IMR-90 (cell line): ENCODE measurements at regions not wholly inside any gene's neighbourhood (a gene's known extent, or its start where the extent isn't known, plus 50 kb on each side); places are given as distances from the start of the nearest gene placed in this dataset.

Source experiments
- ATAC-seq: fragments of 200-7000 bp; cut with Tn5 transposase; 2 replicates; pipeline ENCODE4 v1.9.1; 2020; ENCODE audit warnings: low read depth, mild to moderate bottlenecking, moderate library complexity
- BruUV-seq: library from RNA; stranded (reverse); fragments of 400-500 nt; replicated peaks from 2 replicates; lab custom pipeline; 2021; lab: Mats Ljungman, UMichigan
- CTCF ChIA-PET: fragments of 300-600 bp; formaldehyde crosslinking; extraction: SDS; loops from one replicate; lab custom pipeline; 2021; ENCODE audit warnings: antibody characterized with exemption; lab: Yijun Ruan, JAX
- POLR2A ChIA-PET: fragments of 300-600 bp; sonication (Branson Sonifier 250); formaldehyde crosslinking; loops from one replicate; lab custom pipeline; 2022; ENCODE audit warnings: antibody characterized with exemption; ENCODE audit not compliant: unreplicated experiment; lab: Charles Lee
- DNase-seq: peaks from one replicate; pipeline ENCODE4 v3.0.0; 2013
- H2AFZ ChIP-seq: replicated peaks from 2 replicates; pipeline ENCODE3; 2013; ENCODE audit warnings: low read length, mild to moderate bottlenecking; ENCODE audit not compliant: poor library complexity
- H2AK5ac ChIP-seq: 2 replicates; pipeline ENCODE4 v1.6.1; 2013; ENCODE audit warnings: low read depth, low read length, inconsistent platforms
- H2AK9ac ChIP-seq: replicated peaks from 2 replicates; pipeline ENCODE3; 2013; ENCODE audit warnings: mild to moderate bottlenecking, low read depth, low read length, moderate library complexity; ENCODE audit not compliant: poor library complexity
- H2BK120ac ChIP-seq: 2 replicates; pipeline ENCODE4 v1.6.1; 2013; ENCODE audit warnings: low read depth, low read length, inconsistent platforms
- H2BK15ac ChIP-seq: 3 replicates; pipeline ENCODE4 v1.6.1; 2013; ENCODE audit warnings: low read depth, low read length, inconsistent platforms
- H2BK20ac ChIP-seq: 2 replicates; pipeline ENCODE4 v1.6.1; 2013; ENCODE audit warnings: low read depth, mild to moderate bottlenecking, inconsistent platforms, low read length, moderate library complexity
- H2BK5ac ChIP-seq: 2 replicates; pipeline ENCODE4 v1.6.1; 2013; ENCODE audit warnings: mild to moderate bottlenecking, low read depth, low read length, inconsistent platforms; ENCODE audit not compliant: poor library complexity, severe bottlenecking
- H3K14ac ChIP-seq: replicated peaks from 2 replicates; pipeline ENCODE4 v1.6.1; 2013; ENCODE audit warnings: low read depth, low read length, inconsistent platforms
- H3K18ac ChIP-seq: 2 replicates; pipeline ENCODE4 v1.6.1; 2013; ENCODE audit warnings: low read depth, low read length, control low read depth
- H3K23ac ChIP-seq: 2 replicates; pipeline ENCODE4 v1.6.1; 2013; ENCODE audit warnings: low read depth, low read length, inconsistent platforms
- H3K27ac ChIP-seq: 2 replicates; pipeline ENCODE4 v1.5.1; 2013; ENCODE audit warnings: mild to moderate bottlenecking, control low read depth, low read length; ENCODE audit not compliant: insufficient read depth
- H3K27me3 ChIP-seq: 2 replicates; pipeline ENCODE4 v1.6.1; 2013; ENCODE audit warnings: low read length; ENCODE audit not compliant: control insufficient read depth, insufficient read depth
- H3K36me3 ChIP-seq: 2 replicates; pipeline ENCODE4 v1.6.1; 2013; ENCODE audit warnings: low read length, mixed read lengths; ENCODE audit not compliant: control insufficient read depth, insufficient read depth
- H3K4ac ChIP-seq: 2 replicates; pipeline ENCODE4 v1.6.1; 2013; ENCODE audit warnings: low read depth, low read length, inconsistent platforms
- H3K4me1 ChIP-seq: 2 replicates; pipeline ENCODE4 v1.6.1; 2013; ENCODE audit warnings: low read length, mixed read lengths; ENCODE audit not compliant: control insufficient read depth, insufficient read depth
- H3K4me2 ChIP-seq: 2 replicates; pipeline ENCODE4 v1.6.1; 2013; ENCODE audit warnings: low read depth, mild to moderate bottlenecking, control low read depth, low read length, moderate library complexity
- H3K4me3 ChIP-seq: 2 replicates; pipeline ENCODE4 v1.5.1; 2013; ENCODE audit warnings: low read depth, mild to moderate bottlenecking, control low read depth, low read length, moderate library complexity; ENCODE audit not compliant: insufficient read depth
- H3K56ac ChIP-seq: 2 replicates; pipeline ENCODE4 v1.6.1; 2013; ENCODE audit warnings: low read length, inconsistent platforms; ENCODE audit not compliant: insufficient read depth; ENCODE audit errors: extremely low read depth
- H3K79me1 ChIP-seq, 2 experiments: 2 replicates each; pipeline ENCODE4 v1.6.1; 2013; ENCODE audit warnings: low read length in 2 of 2, inconsistent platforms in 1 of 2, low read depth in 1 of 2
- H3K9ac ChIP-seq: 2 replicates; pipeline ENCODE4 v1.6.1; 2013; ENCODE audit warnings: low read depth, low read length, control low read depth
- H3K9me1 ChIP-seq: 2 replicates; pipeline ENCODE4 v1.6.1; 2013; ENCODE audit warnings: low read length, inconsistent platforms; ENCODE audit not compliant: insufficient read depth
- H3K9me3 ChIP-seq: 2 replicates; pipeline ENCODE4 v1.6.1; 2013; ENCODE audit warnings: low read length; ENCODE audit not compliant: control insufficient read depth, insufficient read depth
- H4K20me1 ChIP-seq: 2 replicates; pipeline ENCODE4 v1.6.1; 2013; ENCODE audit warnings: low read length, inconsistent platforms; ENCODE audit not compliant: insufficient read depth
- H4K5ac ChIP-seq: 2 replicates; pipeline ENCODE4 v1.6.1; 2013; ENCODE audit warnings: mild to moderate bottlenecking, low read depth, low read length, control low read depth
- H4K8ac ChIP-seq, 2 experiments: 2 replicates each; pipeline ENCODE4 v1.6.1; 2013; ENCODE audit warnings: low read depth in 2 of 2, low read length in 2 of 2, control low read depth in 1 of 2, inconsistent platforms in 1 of 2
- H4K91ac ChIP-seq: 2 replicates; pipeline ENCODE4 v1.6.1; 2013; ENCODE audit warnings: low read depth, low read length, inconsistent platforms; ENCODE audit not compliant: insufficient read depth
- CEBPB ChIP-seq: IDR thresholded peaks from 2 replicates; pipeline ENCODE4 v1.6.1; 2012; ENCODE audit warnings: low read depth, low read length, improper control_type of control experiment
- WGBS, 2 experiments: methylation state at CpG; one replicate each; pipeline versions ENCODE4 v1.1.5 to v1.1.7; 2013; ENCODE audit warnings: missing lambda C conversion rate in 2 of 2; ENCODE audit not compliant: insufficient read length in 1 of 2; ENCODE audit errors: extremely low coverage in 2 of 2; 5-methylcytosine and 5-hydroxymethylcytosine counted together
- dilution Hi-C: fragments of 300-500 bp; cut with HindIII; formaldehyde crosslinking; loops from one replicate; pipeline ENCODE4 v1.14.3; 2018; ENCODE audit warnings: low sequenced_read_pairs; ENCODE audit not compliant: unreplicated experiment
- in situ Hi-C: fragments of 300-500 bp; cut with MboI; formaldehyde crosslinking; loops from 3 replicates; pipeline ENCODE4 v1.14.3; 2019; ENCODE audit warnings: low sequenced_read_pairs, inconsistent platforms, mixed read lengths
- intact Hi-C: fragments of 100-400 bp; cut with micrococcal nuclease; formaldehyde crosslinking; loops from 2 replicates; pipeline ENCODE4 v1.10.0; 2022

GRCh38 chrX:87736576-87736975 lies 219.0 kb downstream of the KLHL4 start:
- H3K36me3 ChIP-seq = no peaks in the 10 kb centered on the region
- no peak overlapping the region for H4K8ac ChIP-seq
- H3K4ac ChIP-seq = no peak overlapping the region
- intact Hi-C loops (no loop called here), dilution Hi-C loops (no loop called here), in situ Hi-C loops (no loop called here)
- no peak overlapping the region for H4K5ac ChIP-seq
- H2BK5ac ChIP-seq = no peak overlapping the region
- H4K20me1 ChIP-seq = no peaks in the 10 kb centered on the region
- no peak overlapping the region for H3K14ac ChIP-seq
- no peak for TF ChIP-seq CEBPB
- ChIA-PET CTCF (no interaction called here), POLR2A (no interaction called here)
- no peak overlapping the region for H3K4me2 ChIP-seq
- H2BK120ac ChIP-seq = no peak overlapping the region
- no peak overlapping the region for H2BK15ac ChIP-seq
- H3K27ac ChIP-seq = no peak overlapping the region
- H3K9ac ChIP-seq = no peak overlapping the region
- H2BK20ac ChIP-seq = no peak overlapping the region
- H3K23ac ChIP-seq = no peak overlapping the region
- no peak overlapping the region for H4K91ac ChIP-seq
- no peaks in the 10 kb centered on the region for H3K9me3 ChIP-seq
- H2AK5ac ChIP-seq = no peak overlapping the region
- ATAC-seq = no peak
- H3K79me1 ChIP-seq = no peaks in the 10 kb centered on the region
- no peak overlapping the region for H2AFZ ChIP-seq
- no peaks in the 10 kb centered on the region for H3K27me3 ChIP-seq
- H2AK9ac ChIP-seq = no peak overlapping the region
- no peak overlapping the region for H3K4me3 ChIP-seq
- H3K9me1 ChIP-seq = no peaks in the 10 kb centered on the region
- no TSS peak for BruUV-seq
- WGBS, 2 experiments = no CpG with 5 or more reads among the region's 2 CpGs
- no peaks in the 10 kb centered on the region for H3K4me1 ChIP-seq
- H3K56ac ChIP-seq = no peak overlapping the region
- no peak for DNase-seq
- no peak overlapping the region for H3K18ac ChIP-seq
